ENCODE measurements at regions not wholly inside any gene's neighbourhood (a gene's known extent, or its start where the extent isn't known, plus 50 kb on each side); places are given as distances from the start of the nearest gene placed in this dataset.

- Histone ChIP-seq H3K4me1 (ENCODE audit: control insufficient read depth in 1 of 2, low read depth in 2 of 2) (peaks cover 11 to 19% of the 10 kb centered on the region in 2 donors), H3K9me3 (no peaks in the 10 kb centered on the region), H3K27ac (peak overlapping the region in 1 of 2 donors; percentile 9), H3K36me3 (no peaks in the 10 kb centered on the region), H3K4me3 (no peak overlapping the region), H3K27me3 (replicated peaks; ENCODE audit: insufficient read depth) (no peaks in the 10 kb centered on the region)
- no peak for TF ChIP-seq CTCF (IDR thresholded peaks at IDR 0.05)
- DNase-seq (ENCODE audit: low spot score) (no peak), ATAC-seq (ENCODE audit: insufficient number of reproducible peaks, low FRiP score, low read depth) (no peak)
Observed at GRCh38 chr12:46432325-46432724, 59.8 kb upstream of the SLC38A2 start.

- Histone ChIP-seq H3K36me3 (no peaks in the 10 kb centered on the region), H3K27me3 (replicated peaks; ENCODE audit: insufficient read depth) (no peaks in the 10 kb centered on the region), H3K9me3 (no peaks in the 10 kb centered on the region), H3K27ac (no peak overlapping the region), H3K4me3 (no peak overlapping the region), H3K4me1 (ENCODE audit: control insufficient read depth in 1 of 2, low read depth in 2 of 2) (peaks cover 11 to 19% of the 10 kb centered on the region in 2 donors)
- peak; percentile 45 for ATAC-seq (ENCODE audit: insufficient number of reproducible peaks, low FRiP score, low read depth)
- no peak for TF ChIP-seq CTCF (IDR thresholded peaks at IDR 0.05)
- DNase-seq (ENCODE audit: low spot score), result no peak
Observed at GRCh38 chr12:46430340-46430948, 57.9 kb upstream of the SLC38A2 start.
